Lower leg skin (tissue), 3 donors: ENCODE measurements at regions not wholly inside any gene's neighbourhood (a gene's known extent, or its start where the extent isn't known, plus 50 kb on each side); places are given as distances from the start of the nearest gene placed in this dataset.

Source experiments
- POLR2A ChIP-seq, 2 donors: fragments of 450-650 bp; IDR thresholded peaks; one replicate each; pipeline ENCODE4 v1.6.1; 2016 to 2017; ENCODE audit warnings: antibody characterized with exemption in 2 of 2, mild to moderate bottlenecking in 1 of 2, moderate library complexity in 1 of 2
- TF ChIP-seq, protein P1 (sequence below), 3 donors: fragments of 450-650 bp; IDR thresholded peaks; one replicate each; pipeline ENCODE4 v1.5.1; 2016; ENCODE audit warnings: antibody characterized with exemption in 3 of 3, mild to moderate bottlenecking in 3 of 3, moderate library complexity in 2 of 3

- TF ChIP-seq, protein P1, sequence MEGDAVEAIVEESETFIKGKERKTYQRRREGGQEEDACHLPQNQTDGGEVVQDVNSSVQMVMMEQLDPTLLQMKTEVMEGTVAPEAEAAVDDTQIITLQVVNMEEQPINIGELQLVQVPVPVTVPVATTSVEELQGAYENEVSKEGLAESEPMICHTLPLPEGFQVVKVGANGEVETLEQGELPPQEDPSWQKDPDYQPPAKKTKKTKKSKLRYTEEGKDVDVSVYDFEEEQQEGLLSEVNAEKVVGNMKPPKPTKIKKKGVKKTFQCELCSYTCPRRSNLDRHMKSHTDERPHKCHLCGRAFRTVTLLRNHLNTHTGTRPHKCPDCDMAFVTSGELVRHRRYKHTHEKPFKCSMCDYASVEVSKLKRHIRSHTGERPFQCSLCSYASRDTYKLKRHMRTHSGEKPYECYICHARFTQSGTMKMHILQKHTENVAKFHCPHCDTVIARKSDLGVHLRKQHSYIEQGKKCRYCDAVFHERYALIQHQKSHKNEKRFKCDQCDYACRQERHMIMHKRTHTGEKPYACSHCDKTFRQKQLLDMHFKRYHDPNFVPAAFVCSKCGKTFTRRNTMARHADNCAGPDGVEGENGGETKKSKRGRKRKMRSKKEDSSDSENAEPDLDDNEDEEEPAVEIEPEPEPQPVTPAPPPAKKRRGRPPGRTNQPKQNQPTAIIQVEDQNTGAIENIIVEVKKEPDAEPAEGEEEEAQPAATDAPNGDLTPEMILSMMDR (IDR thresholded peaks at IDR 0.05), result no peak
- TF ChIP-seq POLR2A (IDR thresholded peaks at IDR 0.05), result no peak
These were observed 60.8 kb upstream of the CDKN2AIP start for GRCh38 chr4:183383606-183384005.
